ENCODE measurements at regions not wholly inside any gene's neighbourhood (a gene's known extent, or its start where the extent isn't known, plus 50 kb on each side); places are given as distances from the start of the nearest gene placed in this dataset.

GRCh38 chr19:5237939-5238480, 102.6 kb downstream of the PTPRS start:
- TF ChIP-seq CTCF (IDR thresholded peaks at IDR 0.05; ENCODE audit: insufficient read depth, low read depth, low read length, missing control alignments), result no peak
- no peak for DNase-seq (ENCODE audit: low read depth)

GRCh38 chr19:5237190-5237780, 103.3 kb downstream of the PTPRS start:
- H3K4me3 ChIP-seq (ENCODE audit: low read depth, low read length), result no peak overlapping the region
- no peak for DNase-seq (ENCODE audit: low read depth)
- no peak for TF ChIP-seq CTCF (IDR thresholded peaks at IDR 0.05; ENCODE audit: insufficient read depth, low read depth, low read length, missing control alignments)

More at GRCh38 chr19:5237939-5238480, 102.6 kb downstream of the PTPRS start:
- no peak overlapping the region for H3K4me3 ChIP-seq (ENCODE audit: low read depth, low read length)

- H3K4me3 ChIP-seq (ENCODE audit: low read depth, low read length), result no peak overlapping the region
- DNase-seq (ENCODE audit: low read depth), result no peak
- TF ChIP-seq CTCF (IDR thresholded peaks at IDR 0.05; ENCODE audit: insufficient read depth, low read depth, low read length, missing control alignments), result no peak
These were observed 105.0 kb downstream of the PTPRS start for GRCh38 chr19:5235458-5236219.

- no peak for DNase-seq (ENCODE audit: low read depth)
- no peak for TF ChIP-seq CTCF (IDR thresholded peaks at IDR 0.05; ENCODE audit: insufficient read depth, low read depth, low read length, missing control alignments)
- no peak overlapping the region for H3K4me3 ChIP-seq (ENCODE audit: low read depth, low read length)
These were observed 106.2 kb downstream of the PTPRS start for GRCh38 chr19:5234412-5234811.

- no peak for DNase-seq (ENCODE audit: low read depth)
- no peak for TF ChIP-seq CTCF (IDR thresholded peaks at IDR 0.05; ENCODE audit: insufficient read depth, low read depth, low read length, missing control alignments)
- H3K4me3 ChIP-seq (ENCODE audit: low read depth, low read length), result no peak overlapping the region
These were observed 107.7 kb downstream of the PTPRS start for GRCh38 chr19:5232798-5233505.

GRCh38 chr19:5231857-5232678, 108.5 kb downstream of the PTPRS start:
- no peak for TF ChIP-seq CTCF (IDR thresholded peaks at IDR 0.05; ENCODE audit: insufficient read depth, low read depth, low read length, missing control alignments)
- no peak for DNase-seq (ENCODE audit: low read depth)
- H3K4me3 ChIP-seq (ENCODE audit: low read depth, low read length), result no peak overlapping the region
